Urothelium cell line (cell line): ENCODE measurements at regions not wholly inside any gene's neighbourhood (a gene's known extent, or its start where the extent isn't known, plus 50 kb on each side); places are given as distances from the start of the nearest gene placed in this dataset.
"Not testable (repeated sequence)": the region's sequence is repeated elsewhere in the genome, so short reads cannot be mapped to it uniquely, and the experiment has no call there.

ENCODE experiments used
- DNase-seq: peaks from one replicate; pipeline ENCODE4 v3.0.0; 2011; ENCODE audit warnings: low spot score, mixed read lengths
- FAIRE-seq: peaks from 2 replicates; lab custom pipeline; 2011; peaks lifted over from hg19 to GRCh38; lab: Jason Lieb, UNC

DNA sequence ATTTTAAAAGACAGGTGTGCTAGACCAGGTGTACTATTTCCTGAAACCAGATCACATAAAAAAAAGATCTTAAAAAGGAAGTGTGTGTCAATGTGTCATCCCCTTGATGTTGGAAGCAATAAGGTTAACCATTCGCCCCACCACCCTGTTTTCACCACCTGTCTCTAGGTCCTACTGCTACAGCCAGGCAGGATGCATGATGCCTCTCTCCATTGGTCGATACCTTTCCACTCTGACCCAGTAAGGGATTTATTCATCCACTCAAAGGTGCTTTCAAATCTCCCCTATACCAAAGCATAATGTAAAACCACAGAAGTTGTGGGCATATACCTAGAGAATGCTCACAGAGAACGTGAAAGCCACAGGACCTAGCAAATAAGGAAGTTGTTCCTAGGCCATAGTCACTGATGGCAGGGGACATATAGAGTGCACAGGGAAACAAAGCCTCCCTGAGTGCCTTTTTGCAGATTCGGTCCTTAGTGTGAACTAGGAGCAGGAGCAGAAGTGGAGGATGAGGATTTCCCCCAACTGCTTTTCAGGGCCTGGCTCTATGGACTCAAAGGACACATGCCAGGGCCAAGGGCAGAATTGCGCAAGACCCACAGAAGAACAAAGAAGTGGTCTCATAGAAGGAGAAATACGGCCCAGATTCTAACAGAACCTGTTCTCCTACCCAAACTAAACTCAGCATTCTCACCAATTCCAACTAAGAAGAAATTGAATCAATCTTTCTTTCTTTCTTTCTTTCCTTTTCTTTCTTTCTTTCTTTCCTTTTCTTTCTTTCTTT, 631.5 kb upstream of the NRP1 start:
- FAIRE-seq (no peak), DNase-seq (no peak)

DNA sequence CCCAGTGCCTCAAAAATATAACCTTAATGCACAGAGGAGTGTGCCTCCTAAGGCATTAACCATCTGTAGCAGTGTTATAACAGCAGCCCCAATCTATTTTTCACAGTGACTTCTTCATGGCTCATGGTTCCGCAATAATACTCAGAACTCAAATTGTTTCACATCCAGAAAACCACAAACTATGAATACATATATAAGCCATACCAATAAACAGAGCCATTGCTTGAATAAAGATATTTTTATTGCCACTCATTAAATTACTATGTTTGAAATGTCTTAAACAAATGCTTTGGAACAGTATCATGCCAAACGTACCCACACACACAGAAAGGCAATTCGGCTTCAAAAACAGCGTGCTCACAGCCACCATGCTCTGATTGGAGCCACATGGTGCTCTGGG, 629.3 kb upstream of the NRP1 start:
- FAIRE-seq (no peak), DNase-seq (no peak)

DNA sequence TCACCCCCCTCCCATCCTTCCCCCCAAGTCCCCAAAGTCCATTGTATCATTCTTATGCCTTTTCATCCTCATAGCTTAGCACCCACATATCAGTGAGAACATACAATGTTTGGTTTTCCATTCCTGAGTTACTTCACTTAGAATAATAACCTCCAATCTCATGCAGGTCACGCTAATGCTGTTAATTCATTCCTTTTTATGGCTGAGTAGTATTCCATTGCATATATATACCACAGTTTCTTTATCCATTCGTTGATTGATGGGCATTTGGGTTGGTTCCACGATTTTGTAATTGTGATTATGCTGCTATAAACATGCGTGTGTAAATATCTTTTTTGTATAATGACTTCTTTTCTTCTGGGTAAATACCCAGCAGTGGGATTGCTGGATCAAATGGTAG, 621.9 kb upstream of the NRP1 start:
- not testable (repeated sequence) for DNase-seq, FAIRE-seq

DNA sequence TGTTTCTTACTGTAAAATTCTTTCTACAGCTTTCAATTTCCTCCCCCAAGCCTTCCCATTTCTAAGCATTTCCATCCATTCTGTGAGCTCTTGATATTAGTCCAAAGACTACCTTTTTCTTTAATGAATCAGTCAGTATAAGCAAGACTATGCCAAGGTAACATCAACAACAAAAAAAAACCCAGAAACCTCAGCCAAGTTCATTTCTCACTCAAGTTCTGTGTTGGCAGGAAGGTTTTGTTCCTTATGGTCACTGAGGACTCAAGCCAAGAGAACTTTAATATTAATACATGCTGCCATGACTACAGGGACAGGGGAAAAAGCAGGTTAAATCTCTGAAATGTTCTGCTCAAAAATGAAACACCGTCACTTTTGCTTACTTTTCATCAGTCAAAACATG, 621.2 kb upstream of the NRP1 start:
- no peak for FAIRE-seq

DNA sequence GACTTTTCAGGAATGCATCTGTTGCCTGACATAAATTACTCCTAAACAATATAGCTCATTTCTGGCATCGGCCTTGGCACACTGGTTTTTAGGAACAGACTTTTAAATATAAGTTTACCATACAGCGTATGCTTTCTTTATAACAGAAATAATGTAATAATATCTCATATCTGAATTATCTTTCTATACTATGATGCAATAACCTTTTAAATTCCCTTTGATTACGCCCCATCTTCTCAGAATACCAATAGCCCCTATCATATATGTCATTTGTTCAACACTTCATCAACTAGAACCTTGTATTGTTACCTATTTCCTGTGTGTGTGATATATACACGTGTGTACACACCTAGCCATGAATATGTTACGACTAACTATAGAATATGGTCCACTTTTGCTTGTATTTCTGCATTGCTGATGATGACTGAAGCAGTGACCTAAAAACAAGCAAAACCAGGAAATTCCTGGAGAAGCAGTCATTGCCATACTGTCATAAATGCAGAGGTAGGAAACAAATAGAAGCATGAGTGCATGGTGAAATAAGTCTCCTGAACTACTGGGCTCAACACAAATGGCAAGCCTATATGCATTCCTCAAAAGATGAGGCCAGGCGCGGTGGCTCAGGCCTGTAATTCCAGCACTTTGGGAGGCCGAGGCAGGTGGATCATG, 618.4 kb upstream of the NRP1 start:
- DNase-seq = no peak
- no peak for FAIRE-seq

More for the DNA sequence above, 621.2 kb upstream of the NRP1 start:
- DNase-seq = no peak

DNA sequence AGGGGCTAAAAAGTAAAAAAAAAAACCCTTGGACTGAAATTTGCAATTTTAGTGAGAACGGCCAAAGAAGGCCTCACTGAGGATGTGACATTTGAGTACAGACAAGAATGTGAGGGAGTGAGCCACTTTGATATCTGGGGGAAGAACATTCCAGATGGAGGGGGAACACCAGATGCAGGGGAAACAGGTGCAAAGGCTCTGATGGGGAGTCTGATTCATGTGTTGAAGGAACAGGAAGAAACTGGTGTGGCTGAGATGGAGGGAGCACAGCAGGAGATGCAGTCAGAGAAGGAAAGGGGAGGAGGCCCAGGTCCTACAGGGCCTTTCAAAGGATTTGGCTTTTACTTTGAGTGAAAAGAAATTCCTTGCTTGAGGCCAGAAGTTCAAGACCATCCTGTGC, 615.7 kb upstream of the NRP1 start:
- DNase-seq = no peak
- no peak for FAIRE-seq

DNA sequence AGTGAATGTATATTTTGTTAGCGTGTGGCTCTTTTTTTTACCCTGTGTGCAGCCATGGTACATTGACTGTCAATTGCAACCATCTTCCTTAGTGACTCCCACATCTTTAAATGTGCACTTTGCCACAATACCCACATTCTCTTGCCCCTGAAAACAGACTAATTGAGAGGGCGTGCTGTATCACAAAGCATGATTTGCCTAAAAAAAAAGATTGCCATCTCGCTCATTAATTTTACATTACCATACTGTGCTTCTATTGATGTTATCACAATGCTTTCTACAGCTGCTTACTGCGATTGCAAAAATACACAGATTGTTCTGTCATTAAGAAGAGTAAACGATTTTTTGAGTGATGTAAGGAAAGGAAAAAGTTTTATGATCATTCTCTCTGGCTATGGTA, 613.1 kb upstream of the NRP1 start:
- no peak for FAIRE-seq

DNA sequence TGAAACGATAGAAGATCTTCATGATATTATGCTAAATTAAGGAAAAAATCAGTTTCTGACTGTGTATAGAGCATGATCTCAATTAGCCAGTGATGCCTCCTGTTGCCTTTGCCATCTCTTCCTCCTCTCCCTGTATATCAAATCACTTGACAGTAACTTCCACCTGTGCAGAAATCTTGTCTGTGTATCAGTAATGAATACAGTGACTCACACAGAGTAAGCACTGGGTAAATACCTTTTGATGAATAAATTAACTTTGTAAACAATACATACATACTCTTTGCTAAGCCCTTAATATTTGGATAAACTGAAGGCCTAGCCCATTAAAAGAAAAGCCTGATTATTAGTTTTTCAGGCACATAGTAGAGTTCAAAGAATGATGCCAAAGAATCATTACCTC, 610.6 kb upstream of the NRP1 start:
- FAIRE-seq (no peak), DNase-seq (no peak)

More for the DNA sequence above, 613.1 kb upstream of the NRP1 start:
- DNase-seq = no peak

DNA sequence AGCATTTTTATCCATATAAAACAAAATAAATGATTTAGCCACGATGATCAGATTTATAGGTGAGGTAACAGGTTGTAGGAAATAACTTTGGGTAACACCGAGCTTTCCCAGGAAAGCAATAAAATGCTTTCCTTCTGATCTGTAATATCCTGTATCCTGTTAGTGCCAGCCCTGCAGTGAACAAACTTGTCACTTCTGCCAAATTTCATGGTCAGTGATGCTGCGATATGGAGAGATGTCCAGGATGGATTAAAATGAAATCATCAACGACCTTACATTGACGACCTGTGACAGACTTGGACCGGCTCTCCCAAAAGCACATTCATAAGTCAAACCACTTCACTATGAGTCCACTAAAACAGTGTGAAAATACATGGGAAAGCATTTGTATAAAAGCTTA, 608.0 kb upstream of the NRP1 start:
- FAIRE-seq (no peak), DNase-seq (no peak)

DNA sequence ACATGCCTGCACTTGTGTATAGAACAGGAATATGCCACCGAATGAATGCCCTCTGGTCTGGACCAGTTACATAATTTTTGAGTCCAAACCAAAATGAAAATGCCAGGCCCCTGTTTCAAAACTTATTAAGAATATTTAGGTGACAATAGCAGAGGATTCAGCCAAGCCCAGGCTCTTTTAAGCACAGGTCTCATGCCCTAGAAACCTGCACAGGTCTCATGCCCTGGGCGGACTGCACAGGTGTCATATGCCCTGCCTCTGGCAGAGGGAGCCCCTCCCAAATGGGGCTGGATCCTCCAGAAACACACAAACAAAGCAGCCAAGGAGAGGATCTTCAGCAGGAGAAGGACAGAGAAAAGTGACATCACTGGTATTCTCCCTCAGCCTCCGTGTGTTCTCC, 605.4 kb upstream of the NRP1 start:
- FAIRE-seq = no peak
- DNase-seq = no peak

DNA sequence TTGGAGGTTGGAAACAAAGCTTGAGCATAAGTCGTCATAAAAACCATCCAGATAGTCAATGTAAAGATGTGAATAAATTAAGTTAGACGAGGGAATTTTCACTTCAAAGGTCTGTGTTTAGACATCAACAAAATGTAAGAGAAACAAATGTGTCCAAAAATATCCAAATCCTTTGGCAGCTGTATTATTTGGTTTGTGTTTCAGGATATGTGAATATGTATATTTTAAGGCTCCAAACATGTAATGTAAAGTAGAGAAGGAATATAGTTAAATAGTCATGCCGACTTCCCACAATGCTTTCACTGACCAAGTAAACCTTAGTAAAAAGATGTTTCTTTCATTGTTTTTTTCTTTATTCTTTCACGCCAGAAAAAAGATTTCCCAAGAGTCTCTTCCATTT, 604.9 kb upstream of the NRP1 start:
- DNase-seq = no peak
- FAIRE-seq = no peak

DNA sequence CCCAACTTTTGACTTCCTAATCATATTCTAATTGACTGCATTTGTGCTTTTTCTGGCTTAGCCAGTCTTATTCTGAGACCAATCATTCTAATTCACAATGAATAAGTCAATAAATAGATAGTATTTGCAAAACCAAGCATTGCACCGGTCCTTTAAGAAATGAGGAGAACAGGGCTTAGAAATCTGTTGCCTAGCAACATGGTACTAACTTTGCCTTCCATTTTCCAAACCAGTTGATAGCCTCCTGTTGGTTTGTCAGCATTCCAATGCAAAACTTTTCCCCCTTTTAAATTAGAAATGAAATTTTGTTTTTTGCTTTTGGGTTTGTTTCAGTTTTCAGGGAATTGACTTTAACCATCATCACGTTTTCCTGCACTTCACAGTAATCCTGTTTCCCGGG, 603.5 kb upstream of the NRP1 start:
- DNase-seq (no peak), FAIRE-seq (no peak)

DNA sequence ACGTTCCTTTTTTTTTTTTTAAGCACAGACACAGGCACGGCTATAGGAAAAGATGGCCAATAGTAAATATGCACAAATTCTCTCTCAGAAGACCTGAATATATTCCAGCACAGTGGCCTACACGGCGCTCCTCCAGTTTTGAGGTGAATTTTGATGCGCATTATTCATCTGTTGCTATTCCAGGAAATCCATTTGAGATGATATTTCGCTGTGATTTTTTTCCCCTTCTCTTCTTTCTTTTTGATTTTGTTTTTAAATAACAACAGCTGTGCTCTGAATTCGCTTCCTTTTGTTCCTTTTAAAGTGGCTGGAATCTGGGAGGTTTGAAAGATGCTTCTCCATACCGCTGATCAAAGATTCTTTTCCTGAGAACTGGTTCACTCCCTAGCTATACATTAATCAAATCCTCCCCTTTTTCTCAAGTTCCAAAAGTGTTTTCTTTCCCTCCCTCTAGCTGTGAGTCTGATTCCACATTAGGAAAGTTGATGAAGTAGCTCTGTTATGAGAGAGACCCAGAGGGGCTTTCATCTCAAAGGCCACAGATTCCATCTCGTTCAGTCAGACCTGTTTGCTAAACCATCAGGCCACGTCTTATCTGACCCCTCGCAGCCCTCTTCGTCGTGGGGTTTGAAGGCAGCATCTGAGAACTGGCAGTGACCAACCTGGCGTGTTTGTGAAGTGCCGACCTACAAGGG, 602.7 kb upstream of the NRP1 start:
- DNase-seq (no peak), FAIRE-seq (no peak)

DNA sequence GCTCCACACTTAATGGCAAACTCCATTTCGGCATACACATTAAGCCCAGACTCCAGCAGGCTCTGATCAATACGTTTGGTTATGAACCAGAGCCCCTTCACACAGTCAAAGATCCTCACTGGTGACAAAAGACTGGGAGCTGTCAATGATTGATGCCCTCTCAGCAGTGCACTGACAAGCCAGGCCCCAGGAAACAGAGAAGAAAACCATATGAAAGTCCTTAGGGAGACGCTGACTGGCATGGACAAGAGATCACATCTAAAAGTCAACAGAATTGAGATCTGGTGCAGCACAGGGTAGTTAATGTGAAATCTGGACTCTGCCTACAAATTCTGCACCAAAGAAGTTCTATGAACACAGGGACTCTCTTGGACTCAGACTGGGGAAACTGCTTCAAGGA, 600.9 kb upstream of the NRP1 start:
- no peak for DNase-seq

DNA sequence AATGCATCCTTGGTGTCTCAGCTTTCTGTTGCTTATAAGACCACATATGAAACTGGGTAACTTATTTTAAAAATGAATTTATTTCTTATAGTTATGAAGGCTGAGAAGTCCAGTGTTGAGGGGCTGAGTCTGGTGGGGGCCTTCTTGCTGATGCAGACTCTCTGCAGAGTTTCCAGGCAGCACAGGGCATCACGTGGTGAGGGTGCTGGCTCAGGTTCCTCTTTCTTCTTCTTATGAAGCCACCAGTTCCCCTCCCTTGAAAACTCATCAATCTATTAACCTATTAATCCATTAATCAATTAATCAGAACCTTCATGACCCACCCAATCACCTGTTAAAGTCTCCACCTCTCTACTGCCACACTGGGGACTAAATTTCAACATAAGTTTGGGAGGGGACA, 595.6 kb upstream of the NRP1 start:
- DNase-seq (no peak), FAIRE-seq (no peak)

More for the DNA sequence above, 600.9 kb upstream of the NRP1 start:
- FAIRE-seq = no peak

DNA sequence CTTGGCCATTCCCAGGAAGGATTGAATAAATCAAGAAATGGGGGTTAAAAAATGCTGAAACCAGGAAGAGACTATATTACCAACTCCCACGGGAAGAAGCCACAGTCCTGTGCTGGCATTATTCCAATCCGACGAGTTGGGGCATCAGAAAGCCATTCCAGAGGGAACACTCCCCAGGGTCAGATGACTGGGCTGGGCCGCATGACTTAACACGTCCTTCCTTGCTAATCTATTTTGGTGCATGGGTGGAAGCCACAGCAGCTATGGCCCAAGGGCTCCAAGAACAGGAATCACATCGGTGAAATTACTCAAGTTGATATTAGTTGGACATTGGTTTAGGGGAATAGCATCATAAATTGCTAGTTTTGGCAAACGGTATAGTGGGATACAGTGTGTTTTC, 592.9 kb upstream of the NRP1 start:
- FAIRE-seq (no peak), DNase-seq (peak; percentile 56)

DNA sequence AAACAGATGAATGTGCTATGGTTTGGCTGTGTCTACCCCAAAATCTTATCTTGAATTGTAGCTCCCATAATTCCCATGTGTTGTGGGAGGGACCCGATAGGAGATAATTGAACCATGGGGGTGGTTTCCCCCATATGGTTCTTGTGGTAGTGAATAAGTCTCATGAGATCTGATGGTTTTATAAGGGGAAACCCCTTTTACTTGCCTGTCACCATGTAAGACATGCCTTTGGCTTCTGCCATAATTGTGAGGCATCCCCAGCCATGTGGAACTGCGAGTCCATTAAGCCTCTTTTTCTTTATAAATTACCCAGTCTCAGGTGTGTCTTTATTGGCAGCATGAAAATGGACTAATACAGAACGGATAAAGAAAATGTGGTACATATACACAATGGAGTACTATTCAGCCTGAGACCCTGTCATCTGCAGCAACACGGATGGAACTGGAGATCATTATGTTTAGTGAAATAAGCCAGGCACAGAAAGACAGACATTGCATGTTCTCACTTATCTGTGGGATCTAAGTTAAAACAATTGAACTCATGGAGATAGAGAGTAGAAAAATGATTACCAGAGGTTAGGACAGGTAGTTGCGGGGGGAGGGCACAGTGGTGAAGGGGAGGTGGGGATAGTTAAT, 587.6 kb upstream of the NRP1 start:
- FAIRE-seq = no peak

DNA sequence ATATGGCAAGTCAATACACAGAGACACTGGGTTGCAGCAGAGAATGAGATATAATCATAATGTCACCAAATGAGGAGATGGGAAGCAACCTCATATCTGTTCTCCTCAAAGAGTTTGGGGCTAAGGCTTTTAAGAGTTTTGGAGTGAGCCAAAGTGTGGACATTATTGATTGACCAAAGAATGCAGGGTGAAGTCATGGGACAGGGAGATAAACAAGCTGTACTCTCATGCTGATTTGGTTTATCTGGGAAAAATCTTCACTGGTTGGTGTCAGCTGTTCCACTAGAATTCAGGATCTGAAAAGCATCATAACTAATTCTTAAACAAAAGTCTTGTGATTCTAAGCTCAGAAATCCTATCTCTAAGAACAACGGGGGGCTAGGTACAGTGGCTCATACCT, 585.9 kb upstream of the NRP1 start:
- DNase-seq (no peak), FAIRE-seq (no peak)

More for the DNA sequence above, 587.6 kb upstream of the NRP1 start:
- no peak for DNase-seq

DNA sequence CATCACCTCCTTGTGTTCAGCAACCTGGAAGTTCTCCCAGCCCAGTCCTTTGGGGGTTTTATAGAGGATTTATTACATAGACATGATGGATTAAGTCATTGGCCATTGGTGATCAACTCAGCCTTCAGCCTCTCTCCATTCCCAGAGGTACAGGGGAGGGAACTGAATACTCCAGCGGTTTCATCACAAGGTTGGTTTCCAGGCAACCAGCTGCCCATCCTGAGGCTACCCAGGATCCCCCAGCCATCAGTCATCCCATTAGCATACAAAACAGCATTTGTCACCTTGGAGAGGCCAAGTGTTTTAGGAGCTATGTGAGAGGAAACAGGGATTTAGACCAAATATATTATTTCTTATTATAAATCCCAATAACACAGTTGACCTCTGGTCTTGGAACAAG, 584.8 kb upstream of the NRP1 start:
- FAIRE-seq (no peak), DNase-seq (no peak)

DNA sequence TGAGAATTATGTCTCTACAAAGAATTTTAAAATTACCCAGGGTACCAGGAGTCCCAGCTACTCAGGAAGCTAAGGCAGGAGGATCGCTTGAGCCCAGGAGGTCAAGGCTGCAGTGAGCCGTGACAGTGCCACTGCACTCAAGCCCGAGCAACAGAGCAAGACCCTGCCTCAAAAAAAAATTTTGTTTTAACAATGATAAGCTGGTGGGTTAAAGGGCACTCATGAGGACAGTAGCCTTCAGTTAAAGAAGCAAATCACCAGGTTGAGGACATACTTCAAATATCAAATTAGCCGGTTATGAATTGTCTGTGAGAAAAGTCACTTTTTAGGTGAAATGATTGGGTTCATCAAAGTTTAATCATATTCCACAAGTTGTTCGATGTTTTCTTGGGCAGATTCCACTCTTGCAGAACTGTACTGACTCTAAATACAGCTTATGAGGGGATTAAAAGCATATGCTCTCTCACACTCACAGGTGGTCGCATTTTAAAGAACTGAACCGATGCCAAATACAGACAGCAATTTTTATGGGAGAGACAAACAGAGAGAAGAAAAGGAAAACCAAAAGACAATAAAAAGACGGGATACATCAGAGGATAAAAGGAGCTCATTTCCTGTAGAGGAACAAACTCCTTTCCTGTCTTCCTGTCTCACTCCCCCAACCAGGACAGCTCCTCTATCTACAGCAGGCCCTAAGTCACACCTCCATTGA, 582.8 kb upstream of the NRP1 start:
- no peak for DNase-seq
- no peak for FAIRE-seq

DNA sequence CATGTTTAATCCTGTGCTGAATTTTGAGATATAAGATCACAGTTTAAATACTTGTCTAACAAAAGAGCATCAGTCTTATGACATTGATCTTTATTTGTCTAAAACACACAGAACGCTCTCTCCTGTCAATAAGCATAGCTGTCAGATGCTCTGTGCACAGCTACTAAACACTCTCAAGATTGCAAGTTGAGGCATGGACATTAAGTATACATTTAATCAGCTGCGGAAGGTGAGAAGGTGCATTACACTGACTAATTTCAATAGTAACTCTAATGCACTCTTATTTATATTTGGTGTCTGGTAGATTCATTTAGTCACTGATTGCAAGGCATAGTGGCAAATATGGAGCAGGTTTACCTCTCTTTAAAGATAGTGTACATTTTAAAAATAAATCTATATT, 580.3 kb upstream of the NRP1 start:
- no peak for DNase-seq
- no peak for FAIRE-seq
